Ovary (tissue), 3 donors: ENCODE measurements at regions not wholly inside any gene's neighbourhood (a gene's known extent, or its start where the extent isn't known, plus 50 kb on each side); places are given as distances from the start of the nearest gene placed in this dataset.

Experiments used
- EP300 ChIP-seq: sonication (generic); formaldehyde crosslinking; IDR thresholded peaks from one replicate; pipeline ENCODE4 v1.6.1; 2017; ENCODE audit warnings: antibody characterized with exemption
- POLR2A ChIP-seq: fragments of 450-650 bp; IDR thresholded peaks from one replicate; pipeline ENCODE4 v1.6.1; 2017; ENCODE audit warnings: antibody characterized with exemption, mild to moderate bottlenecking, moderate library complexity
- TF ChIP-seq, protein P1 (sequence below), 3 donors: fragments of 450-650 bp in 2 of 3; fragments of 200-600 bp in 1 of 3; IDR thresholded peaks; one replicate each; pipeline versions ENCODE4 v1.5.1 to v1.8.0; 2016 to 2022; ENCODE audit warnings: antibody characterized with exemption in 3 of 3, mild to moderate bottlenecking in 1 of 3
- donor health status: DM: no; HTN: no; CAD: no.

DNA sequence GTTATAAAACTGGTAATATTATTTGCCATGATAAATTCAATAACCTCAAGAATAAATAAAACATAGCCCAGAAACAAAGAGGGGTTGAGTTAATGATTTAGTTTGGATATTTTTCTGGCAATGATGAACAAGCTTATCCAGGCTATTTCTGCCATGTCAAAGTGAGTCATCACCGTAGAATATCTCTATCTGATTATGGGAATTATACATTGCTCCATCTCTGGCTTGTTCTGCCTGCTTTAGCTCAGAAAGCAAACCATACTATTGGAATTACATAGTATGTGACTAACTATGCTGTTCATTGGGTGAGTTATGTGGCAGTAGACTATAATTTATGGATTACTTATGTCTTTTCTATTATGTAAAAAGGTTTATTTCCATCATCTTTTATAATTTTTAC, 680.1 kb upstream of the AADAT start:
- TF ChIP-seq EP300 (no peak), POLR2A (no peak)
- TF ChIP-seq, protein P1, sequence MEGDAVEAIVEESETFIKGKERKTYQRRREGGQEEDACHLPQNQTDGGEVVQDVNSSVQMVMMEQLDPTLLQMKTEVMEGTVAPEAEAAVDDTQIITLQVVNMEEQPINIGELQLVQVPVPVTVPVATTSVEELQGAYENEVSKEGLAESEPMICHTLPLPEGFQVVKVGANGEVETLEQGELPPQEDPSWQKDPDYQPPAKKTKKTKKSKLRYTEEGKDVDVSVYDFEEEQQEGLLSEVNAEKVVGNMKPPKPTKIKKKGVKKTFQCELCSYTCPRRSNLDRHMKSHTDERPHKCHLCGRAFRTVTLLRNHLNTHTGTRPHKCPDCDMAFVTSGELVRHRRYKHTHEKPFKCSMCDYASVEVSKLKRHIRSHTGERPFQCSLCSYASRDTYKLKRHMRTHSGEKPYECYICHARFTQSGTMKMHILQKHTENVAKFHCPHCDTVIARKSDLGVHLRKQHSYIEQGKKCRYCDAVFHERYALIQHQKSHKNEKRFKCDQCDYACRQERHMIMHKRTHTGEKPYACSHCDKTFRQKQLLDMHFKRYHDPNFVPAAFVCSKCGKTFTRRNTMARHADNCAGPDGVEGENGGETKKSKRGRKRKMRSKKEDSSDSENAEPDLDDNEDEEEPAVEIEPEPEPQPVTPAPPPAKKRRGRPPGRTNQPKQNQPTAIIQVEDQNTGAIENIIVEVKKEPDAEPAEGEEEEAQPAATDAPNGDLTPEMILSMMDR (IDR thresholded peaks at IDR 0.05), result no peak
